Dendritic cell treated with granulocyte-macrophage colony-stimulating factor and Interleukin-4, amounts not matched to agents 40 ng/mL and 50 ng/mL, for 4 days (primary cell): ENCODE measurements at regions not wholly inside any gene's neighbourhood (a gene's known extent, or its start where the extent isn't known, plus 50 kb on each side); places are given as distances from the start of the nearest gene placed in this dataset.
"Not testable (repeated sequence)": the region's sequence is repeated elsewhere in the genome, so short reads cannot be mapped to it uniquely, and the experiment has no call there.

ENCODE experiments used
- H3K27ac Mint-ChIP-seq: one replicate; pipeline ENCODE4 v1.8.0; 2022; ENCODE audit warnings: mild to moderate bottlenecking, mixed read lengths
- H3K27me3 Mint-ChIP-seq: one replicate; pipeline ENCODE4 v1.8.0; 2022; ENCODE audit warnings: mild to moderate bottlenecking, mixed read lengths
- H3K36me3 Mint-ChIP-seq: one replicate; pipeline ENCODE4 v1.8.0; 2022; ENCODE audit warnings: low read depth, mixed read lengths
- H3K4me1 Mint-ChIP-seq: one replicate; pipeline ENCODE4 v1.8.0; 2022; ENCODE audit warnings: low read depth, mixed read lengths
- H3K4me3 Mint-ChIP-seq: one replicate; pipeline ENCODE4 v1.8.0; 2022; ENCODE audit warnings: mild to moderate bottlenecking, moderate library complexity, mixed read lengths
- H3K9me3 Mint-ChIP-seq: one replicate; pipeline ENCODE4 v1.8.0; 2022; ENCODE audit warnings: mixed read lengths
- intact Hi-C: fragments of 100-400 bp; cut with micrococcal nuclease; formaldehyde crosslinking; loops from one replicate; pipeline ENCODE4 v1.15.0; 2022

DNA sequence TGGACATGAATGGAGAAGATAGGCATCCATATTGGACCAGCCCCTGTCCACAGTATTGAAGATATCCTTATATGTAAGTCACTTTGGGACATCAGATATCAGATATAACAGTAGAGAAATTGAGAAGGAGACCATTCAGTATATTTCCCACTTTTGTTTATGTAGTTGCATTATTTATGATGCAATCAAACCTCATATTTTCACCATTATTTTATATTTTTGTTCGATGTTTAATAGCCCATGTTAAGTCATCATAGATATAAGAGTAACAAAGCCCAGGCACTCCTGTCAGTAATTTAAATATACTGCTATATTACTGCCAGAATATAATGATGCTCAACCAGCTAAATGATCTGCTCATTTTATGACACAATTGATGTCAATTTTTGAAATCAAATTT lies 744.5 kb upstream of the EPHA7 start:
- Mint-ChIP-seq H3K27ac (no peak overlapping the region), H3K36me3 (no peaks in the 10 kb centered on the region), H3K4me3 (no peak overlapping the region), H3K9me3 (peaks cover 18% of the 10 kb centered on the region), H3K4me1 (no peaks in the 10 kb centered on the region), H3K27me3 (no peaks in the 10 kb centered on the region)
- intact Hi-C loops = no loop called here

DNA sequence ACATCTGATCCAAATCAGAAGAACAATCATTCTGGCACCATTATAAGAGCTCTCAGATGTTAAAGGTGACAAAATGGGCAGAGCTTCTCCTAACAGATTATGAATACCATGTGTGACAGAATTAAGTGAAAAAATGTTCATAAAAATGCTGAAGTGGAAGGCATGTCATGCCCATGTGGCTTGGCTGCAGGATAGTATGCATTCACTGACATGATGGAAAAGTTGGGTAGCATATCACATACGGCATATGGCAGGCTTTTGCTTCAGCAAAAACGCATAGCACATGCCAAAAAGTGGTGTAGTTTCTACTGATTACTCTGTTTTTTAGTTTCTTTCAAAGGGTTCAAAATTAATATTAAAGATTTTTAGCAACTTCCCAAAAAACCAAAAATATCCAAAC lies 731.5 kb upstream of the EPHA7 start:
- no peak overlapping the region for H3K27ac Mint-ChIP-seq
- intact Hi-C loops = no loop called here
- no peaks in the 10 kb centered on the region for H3K36me3 Mint-ChIP-seq
- peaks cover 9% of the 10 kb centered on the region for H3K9me3 Mint-ChIP-seq
- no peak overlapping the region for H3K4me3 Mint-ChIP-seq
- no peaks in the 10 kb centered on the region for H3K27me3 Mint-ChIP-seq
- H3K4me1 Mint-ChIP-seq = no peaks in the 10 kb centered on the region

DNA sequence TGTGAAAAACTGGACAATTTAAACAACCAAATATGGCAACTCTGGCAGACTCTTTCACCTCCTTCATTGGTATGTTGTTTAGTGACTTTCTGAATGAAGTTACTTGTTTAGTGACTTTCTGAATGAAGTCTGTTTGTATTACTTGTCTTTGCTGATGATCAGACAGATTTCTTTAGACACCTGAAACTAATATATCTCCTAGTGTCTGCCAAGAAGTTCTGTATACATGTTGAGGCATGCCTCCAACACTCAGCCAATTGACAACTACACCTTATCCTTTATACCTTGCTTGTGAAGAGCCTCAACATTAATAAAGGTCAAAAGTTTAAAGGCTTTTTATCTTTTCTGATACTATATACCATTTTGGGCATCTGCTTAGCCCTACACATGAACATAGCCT lies 725.4 kb upstream of the EPHA7 start:
- peaks cover 2% of the 10 kb centered on the region for H3K9me3 Mint-ChIP-seq
- no peaks in the 10 kb centered on the region for H3K4me1 Mint-ChIP-seq
- H3K27ac Mint-ChIP-seq = no peak overlapping the region
- intact Hi-C loops = no loop called here
- no peaks in the 10 kb centered on the region for H3K36me3 Mint-ChIP-seq
- no peak overlapping the region for H3K4me3 Mint-ChIP-seq
- H3K27me3 Mint-ChIP-seq = no peaks in the 10 kb centered on the region

DNA sequence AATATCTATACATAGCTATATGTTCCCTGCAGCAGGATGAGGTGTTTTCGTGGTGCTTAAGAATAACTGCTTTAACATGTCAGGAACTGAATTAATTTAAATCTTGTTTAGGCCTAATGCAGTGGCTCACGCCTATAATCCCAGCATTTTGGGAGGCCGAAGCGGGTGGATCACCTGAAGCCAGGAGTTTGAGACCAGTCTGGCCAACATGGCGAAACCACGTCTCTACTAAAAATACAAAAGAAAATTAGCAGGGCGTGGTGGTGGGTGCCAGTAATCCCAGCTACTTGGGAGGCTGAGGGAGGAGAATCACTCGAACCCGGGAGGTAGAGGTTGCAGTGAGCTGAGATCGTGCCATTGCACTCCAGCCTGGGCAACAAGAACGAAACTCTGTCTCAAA lies 717.8 kb upstream of the EPHA7 start:
- H3K27ac Mint-ChIP-seq, H3K4me3 Mint-ChIP-seq, intact Hi-C loops, H3K4me1 Mint-ChIP-seq, H3K36me3 Mint-ChIP-seq, H3K27me3 Mint-ChIP-seq: not testable (repeated sequence)
- peaks cover 16% of the 10 kb centered on the region for H3K9me3 Mint-ChIP-seq

DNA sequence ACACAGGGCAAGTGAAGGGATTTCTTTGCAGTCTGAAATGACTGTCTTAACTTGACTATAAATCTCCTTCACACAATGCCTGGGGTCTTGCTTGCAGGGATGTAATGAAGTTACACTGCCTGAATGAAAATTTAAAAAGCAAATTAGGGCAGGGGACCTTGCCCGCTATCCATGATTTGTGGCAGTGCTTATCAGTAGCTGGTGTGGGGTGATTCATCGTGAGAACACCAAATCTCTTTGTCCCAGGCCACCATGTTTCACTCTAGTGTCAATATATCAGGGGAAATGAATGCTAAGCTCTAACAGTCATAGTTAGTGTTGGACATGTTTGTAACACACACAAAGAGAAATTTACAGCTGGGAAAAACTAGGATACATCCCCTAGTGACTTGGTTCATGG lies 713.7 kb upstream of the EPHA7 start:
- Mint-ChIP-seq H3K4me1 (no peaks in the 10 kb centered on the region), H3K9me3 (peaks cover 6% of the 10 kb centered on the region), H3K27me3 (no peaks in the 10 kb centered on the region), H3K27ac (no peak overlapping the region), H3K36me3 (no peaks in the 10 kb centered on the region), H3K4me3 (no peak overlapping the region)
- intact Hi-C loops = no loop called here

DNA sequence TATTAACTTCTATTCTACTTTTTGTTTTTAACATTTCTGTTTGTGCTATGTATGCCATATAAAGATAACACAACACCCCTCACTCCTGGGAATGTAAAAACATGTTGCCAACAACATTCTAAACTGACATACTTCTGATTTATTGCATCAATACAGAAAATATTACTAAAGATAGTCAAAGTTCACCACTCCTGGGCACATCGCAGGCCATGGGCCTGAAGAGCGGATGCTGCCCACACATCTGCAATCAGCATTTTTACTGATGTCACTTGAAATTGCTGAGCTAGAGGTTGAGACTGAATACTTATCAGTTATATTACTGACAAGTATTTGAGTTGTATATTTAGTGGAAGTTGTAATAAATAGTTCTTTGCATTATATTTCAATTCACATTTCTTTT lies 711.9 kb upstream of the EPHA7 start:
- Mint-ChIP-seq H3K27me3 (no peaks in the 10 kb centered on the region), H3K36me3 (no peaks in the 10 kb centered on the region), H3K9me3 (no peaks in the 10 kb centered on the region), H3K4me1 (no peaks in the 10 kb centered on the region), H3K27ac (no peak overlapping the region), H3K4me3 (no peak overlapping the region)
- intact Hi-C loops = no loop called here

DNA sequence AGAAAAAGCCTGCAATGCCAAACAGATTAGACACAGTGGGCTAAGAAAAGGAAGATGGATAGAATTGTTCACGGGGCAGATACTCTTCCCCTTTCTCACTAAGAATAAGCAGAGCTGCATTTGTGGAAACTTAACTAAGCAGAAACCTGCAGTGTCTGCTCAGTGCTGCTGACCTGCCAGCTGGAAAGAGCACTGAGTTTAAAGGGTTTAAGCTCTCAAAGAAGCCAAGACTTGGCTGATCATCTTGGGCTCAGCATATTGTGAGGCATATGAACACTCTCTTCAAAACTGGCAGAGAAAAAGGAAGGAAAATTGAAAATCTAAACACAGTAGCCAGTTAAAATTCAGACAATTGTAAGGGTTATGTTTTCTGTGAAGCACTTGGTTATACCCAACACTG lies 711.1 kb upstream of the EPHA7 start:
- no peaks in the 10 kb centered on the region for H3K36me3 Mint-ChIP-seq
- no peaks in the 10 kb centered on the region for H3K9me3 Mint-ChIP-seq
- no peaks in the 10 kb centered on the region for H3K27me3 Mint-ChIP-seq
- H3K27ac Mint-ChIP-seq = no peak overlapping the region
- intact Hi-C loops = no loop called here
- no peak overlapping the region for H3K4me3 Mint-ChIP-seq
- no peaks in the 10 kb centered on the region for H3K4me1 Mint-ChIP-seq

DNA sequence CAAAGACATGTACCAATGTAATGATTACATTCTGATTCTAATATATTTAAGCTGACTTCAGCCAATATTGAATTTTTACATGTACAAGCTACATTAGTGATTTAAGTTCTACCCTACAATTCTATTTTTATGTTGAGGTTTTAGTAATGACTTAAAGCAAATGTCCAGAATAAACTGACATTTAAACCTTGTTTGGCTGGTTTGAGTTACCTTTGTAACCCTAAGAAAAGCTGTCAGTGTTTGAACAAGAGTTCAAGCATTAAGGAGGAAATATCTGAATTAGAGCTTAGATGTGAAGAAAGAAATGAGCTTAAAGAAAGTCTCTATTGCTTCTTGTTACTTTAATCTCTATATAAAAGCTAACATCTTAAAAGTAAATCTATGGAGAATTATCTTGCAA lies 710.6 kb upstream of the EPHA7 start:
- Mint-ChIP-seq H3K4me3 (no peak overlapping the region), H3K27ac (no peak overlapping the region), H3K4me1 (no peaks in the 10 kb centered on the region), H3K9me3 (no peaks in the 10 kb centered on the region), H3K36me3 (no peaks in the 10 kb centered on the region), H3K27me3 (no peaks in the 10 kb centered on the region)
- intact Hi-C loops = no loop called here

DNA sequence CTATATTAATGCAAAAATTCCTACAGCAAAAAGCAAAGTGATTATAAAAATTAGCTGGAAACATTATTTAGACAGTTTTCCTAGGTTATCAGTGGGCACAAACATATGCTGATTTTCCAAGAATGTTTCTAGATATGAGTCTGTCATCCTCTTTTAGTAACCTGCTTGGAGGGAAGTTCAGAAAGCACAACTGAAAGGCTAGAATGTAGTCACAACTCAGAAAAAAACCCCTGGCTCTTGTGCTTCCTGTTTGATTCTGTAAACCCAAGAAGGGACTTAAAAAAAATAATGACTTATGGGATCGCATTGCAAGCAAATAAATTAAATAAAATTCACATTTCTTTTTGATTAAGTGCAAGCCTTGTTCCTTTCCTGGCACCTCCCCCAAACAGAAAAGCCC lies 708.4 kb upstream of the EPHA7 start:
- H3K36me3 Mint-ChIP-seq = no peaks in the 10 kb centered on the region
- no peaks in the 10 kb centered on the region for H3K4me1 Mint-ChIP-seq
- no peaks in the 10 kb centered on the region for H3K9me3 Mint-ChIP-seq
- H3K4me3 Mint-ChIP-seq = no peak overlapping the region
- intact Hi-C loops = no loop called here
- no peaks in the 10 kb centered on the region for H3K27me3 Mint-ChIP-seq
- no peak overlapping the region for H3K27ac Mint-ChIP-seq

DNA sequence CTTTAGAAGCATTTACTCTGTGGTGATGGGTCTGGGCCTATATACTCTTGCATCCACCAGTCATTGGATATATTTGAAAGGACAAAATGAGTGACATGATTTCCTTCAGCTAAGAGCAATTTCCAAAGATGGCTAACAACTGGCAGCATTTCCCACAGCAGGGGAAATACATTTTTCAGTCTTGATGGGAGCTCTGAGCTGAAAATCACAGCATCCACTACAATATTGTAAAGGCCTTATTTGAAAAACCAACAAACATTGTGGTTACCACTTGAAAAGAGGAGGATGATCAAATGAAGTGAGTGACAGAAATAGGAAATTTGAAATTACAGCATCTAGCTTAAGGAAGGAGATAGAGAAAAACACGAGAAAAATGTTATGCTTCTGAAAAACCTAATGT lies 705.0 kb upstream of the EPHA7 start:
- Mint-ChIP-seq H3K9me3 (no peaks in the 10 kb centered on the region), H3K4me1 (no peaks in the 10 kb centered on the region), H3K27ac (no peak overlapping the region), H3K27me3 (no peaks in the 10 kb centered on the region), H3K36me3 (no peaks in the 10 kb centered on the region), H3K4me3 (no peak overlapping the region)
- intact Hi-C loops = no loop called here

DNA sequence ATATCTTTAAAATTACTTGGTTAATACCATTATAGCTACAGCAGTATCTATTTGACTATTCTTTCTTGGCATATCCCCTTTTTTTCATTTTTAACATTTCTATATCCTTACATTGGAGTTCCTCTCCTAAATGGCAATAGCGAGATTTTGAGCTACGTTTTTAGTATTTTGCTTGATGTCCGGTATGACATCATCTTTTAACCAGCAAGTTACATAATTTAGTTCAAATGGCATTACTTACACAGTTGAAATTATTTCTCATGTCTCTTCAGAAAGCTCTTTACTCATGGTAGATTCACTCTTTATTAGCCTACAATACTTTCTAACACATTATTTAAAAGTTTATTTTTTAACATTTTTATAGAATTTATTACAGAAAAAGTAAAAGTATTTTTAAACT lies 701.7 kb upstream of the EPHA7 start:
- Mint-ChIP-seq H3K4me3 (no peak overlapping the region), H3K27ac (no peak overlapping the region), H3K36me3 (no peaks in the 10 kb centered on the region), H3K9me3 (no peaks in the 10 kb centered on the region), H3K4me1 (no peaks in the 10 kb centered on the region), H3K27me3 (no peaks in the 10 kb centered on the region)
- intact Hi-C loops = no loop called here

DNA sequence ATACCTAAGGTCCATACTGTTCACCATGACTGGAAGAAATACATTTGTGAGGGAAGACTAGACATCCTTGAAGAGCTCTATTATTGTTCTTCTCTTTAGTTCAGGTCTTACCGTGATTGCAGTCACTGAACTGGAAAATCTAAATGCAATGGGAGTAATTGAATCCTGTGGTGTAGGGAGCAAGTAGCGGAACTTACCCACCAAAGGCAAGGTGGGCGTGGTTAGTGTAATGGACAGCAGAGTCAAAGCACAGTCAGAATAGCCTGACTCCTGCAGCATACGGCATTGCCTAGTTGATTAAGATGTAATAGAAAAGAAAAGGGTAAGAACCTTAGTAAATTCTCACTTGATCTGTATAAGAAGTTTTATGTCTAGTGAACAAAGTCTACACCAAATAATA lies 679.7 kb upstream of the EPHA7 start:
- intact Hi-C loops = no loop called here
- Mint-ChIP-seq H3K36me3 (no peaks in the 10 kb centered on the region), H3K4me1 (no peaks in the 10 kb centered on the region)

DNA sequence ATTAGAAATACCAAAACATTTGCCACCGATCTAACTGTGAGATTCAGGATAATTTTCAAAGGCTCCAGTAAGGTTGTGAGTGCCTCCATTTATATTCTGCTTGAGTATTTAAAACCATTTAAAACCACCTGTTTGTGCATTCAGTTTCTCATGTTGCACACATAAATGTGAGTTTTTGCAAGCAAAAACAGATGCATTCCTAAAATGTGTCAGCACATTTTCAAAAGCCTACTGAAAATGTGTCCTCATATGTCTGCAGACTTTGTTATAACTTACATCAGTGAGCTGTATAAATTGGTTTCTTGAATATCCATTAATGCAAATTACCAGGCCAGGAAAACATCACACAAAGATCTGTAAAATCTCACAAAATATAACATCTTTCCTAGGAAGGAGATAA lies 676.6 kb upstream of the EPHA7 start:
- H3K4me3 Mint-ChIP-seq = no peak overlapping the region

More for the DNA sequence above, 679.7 kb upstream of the EPHA7 start:
- Mint-ChIP-seq H3K27me3 (no peaks in the 10 kb centered on the region), H3K9me3 (no peaks in the 10 kb centered on the region), H3K4me3 (no peak overlapping the region), H3K27ac (no peak overlapping the region)

DNA sequence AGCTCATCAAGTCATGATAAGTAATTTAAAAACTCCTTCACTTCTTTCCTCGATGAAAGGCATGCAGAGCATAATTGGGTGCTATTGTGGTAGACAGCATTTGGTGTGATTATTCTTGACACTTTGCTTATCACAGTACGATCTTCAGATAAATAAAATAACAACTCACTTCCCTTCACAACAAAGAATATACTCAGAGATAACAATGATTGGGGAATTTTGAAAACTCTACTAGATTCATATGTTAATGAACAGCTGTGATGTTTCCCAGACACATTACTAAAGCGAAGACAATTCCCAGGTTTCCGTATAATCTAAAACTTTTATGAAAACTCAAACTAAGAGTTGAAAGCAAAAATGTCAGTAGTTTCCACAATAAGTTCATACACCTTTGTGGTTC lies 670.6 kb upstream of the EPHA7 start:
- Mint-ChIP-seq H3K9me3 (no peaks in the 10 kb centered on the region), H3K4me3 (no peak overlapping the region), H3K27me3 (no peaks in the 10 kb centered on the region), H3K27ac (no peak overlapping the region), H3K4me1 (no peaks in the 10 kb centered on the region), H3K36me3 (no peaks in the 10 kb centered on the region)
- intact Hi-C loops = no loop called here

More for the DNA sequence above, 676.6 kb upstream of the EPHA7 start:
- H3K9me3 Mint-ChIP-seq = no peaks in the 10 kb centered on the region
- no peaks in the 10 kb centered on the region for H3K36me3 Mint-ChIP-seq
- H3K4me1 Mint-ChIP-seq = no peaks in the 10 kb centered on the region
- H3K27ac Mint-ChIP-seq = no peak overlapping the region
- no peaks in the 10 kb centered on the region for H3K27me3 Mint-ChIP-seq
- intact Hi-C loops = no loop called here

DNA sequence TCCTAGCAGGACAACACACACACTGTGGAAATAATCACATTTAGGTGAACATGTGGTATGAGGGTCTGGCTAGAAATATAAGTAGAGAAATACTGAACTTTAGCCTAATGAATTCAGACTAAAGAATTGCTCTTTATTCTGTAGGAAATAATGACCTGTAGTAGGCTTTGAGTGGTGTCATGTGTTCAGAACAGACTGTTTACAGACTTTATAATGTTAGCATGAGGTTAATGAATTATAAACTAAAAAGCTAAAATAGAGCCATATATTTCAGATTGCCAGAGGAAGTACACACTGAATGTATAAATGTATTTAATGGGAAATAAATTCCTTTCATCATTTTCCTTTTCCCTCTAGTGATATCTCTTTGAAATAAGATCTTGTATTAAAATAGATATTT lies 669.5 kb upstream of the EPHA7 start:
- H3K4me3 Mint-ChIP-seq = no peak overlapping the region
- no peaks in the 10 kb centered on the region for H3K36me3 Mint-ChIP-seq
- H3K27ac Mint-ChIP-seq = no peak overlapping the region
- no peaks in the 10 kb centered on the region for H3K4me1 Mint-ChIP-seq
- H3K9me3 Mint-ChIP-seq = no peaks in the 10 kb centered on the region
- H3K27me3 Mint-ChIP-seq = no peaks in the 10 kb centered on the region
- intact Hi-C loops = no loop called here

DNA sequence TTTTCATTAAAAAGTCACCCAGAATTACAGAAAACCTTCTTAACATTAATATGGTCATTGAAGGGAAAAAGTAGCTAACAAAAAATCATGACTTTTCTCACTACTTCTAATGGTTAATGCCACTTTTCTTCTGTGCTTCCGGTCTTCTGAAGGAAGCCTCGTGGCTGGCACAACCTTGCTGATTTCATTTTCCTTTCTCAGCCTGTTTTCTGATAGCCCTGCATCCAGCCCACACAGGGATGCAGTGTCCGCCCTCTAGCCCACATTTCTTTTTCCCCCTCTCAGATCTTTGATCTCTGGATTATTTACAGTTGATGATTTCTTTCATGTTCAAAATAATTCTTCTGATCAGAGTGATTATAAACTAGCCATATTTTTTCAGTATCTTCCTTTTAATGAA lies 655.4 kb upstream of the EPHA7 start:
- no peaks in the 10 kb centered on the region for H3K27me3 Mint-ChIP-seq
- no peaks in the 10 kb centered on the region for H3K36me3 Mint-ChIP-seq
- no peaks in the 10 kb centered on the region for H3K4me1 Mint-ChIP-seq
- no peaks in the 10 kb centered on the region for H3K9me3 Mint-ChIP-seq
- intact Hi-C loops = no loop called here
- no peak overlapping the region for H3K4me3 Mint-ChIP-seq
- no peak overlapping the region for H3K27ac Mint-ChIP-seq
